IPS DF 4.7 (cell line): ENCODE measurements at regions not wholly inside any gene's neighbourhood (a gene's known extent, or its start where the extent isn't known, plus 50 kb on each side); places are given as distances from the start of the nearest gene placed in this dataset.
"Not testable (repeated sequence)": the region's sequence is repeated elsewhere in the genome, so short reads cannot be mapped to it uniquely, and the experiment has no call there.

Experiments
- DNase-seq: peaks from one replicate; pipeline ENCODE4 v3.0.0-alpha.2; 2013; ENCODE audit warnings: low spot score; ENCODE audit errors: extremely low read depth

GRCh38 chr9:26789959-26790358 is 102.6 kb downstream of the CAAP1 start:
- DNase-seq, result no peak

GRCh38 chr9:26786564-26786963 is 106.0 kb downstream of the CAAP1 start:
- no peak for DNase-seq

GRCh38 chr9:26782899-26783298 is 109.7 kb downstream of the CAAP1 start:
- no peak for DNase-seq

- DNase-seq, result no peak
Observed at GRCh38 chr9:26781906-26782305, 110.7 kb downstream of the CAAP1 start.

- DNase-seq, result not testable (repeated sequence)
Observed at GRCh38 chr9:26780307-26780706, 112.3 kb downstream of the CAAP1 start.

- no peak for DNase-seq
Observed at GRCh38 chr9:26779062-26779461, 113.5 kb downstream of the CAAP1 start.

GRCh38 chr9:26775391-26775790 is 117.2 kb downstream of the CAAP1 start:
- no peak for DNase-seq

GRCh38 chr9:26773056-26773455 is 119.5 kb downstream of the CAAP1 start:
- no peak for DNase-seq

- no peak for DNase-seq
Observed at GRCh38 chr9:26770821-26771220, 121.8 kb downstream of the CAAP1 start.

- DNase-seq, result no peak
Observed at GRCh38 chr9:26768145-26768544, 124.5 kb downstream of the CAAP1 start.

- DNase-seq, result no peak
Observed at GRCh38 chr9:26760675-26761074, 131.9 kb downstream of the CAAP1 start.

GRCh38 chr9:26758655-26759054 is 133.9 kb downstream of the CAAP1 start:
- DNase-seq, result no peak

GRCh38 chr9:26756881-26757280 is 135.7 kb downstream of the CAAP1 start:
- no peak for DNase-seq

GRCh38 chr9:26755476-26755875 is 137.1 kb downstream of the CAAP1 start:
- DNase-seq, result no peak

- no peak for DNase-seq
Observed at GRCh38 chr9:26754509-26755164, 138.0 kb downstream of the CAAP1 start.

- DNase-seq, result no peak
Observed at GRCh38 chr9:26753971-26754370, 138.6 kb downstream of the CAAP1 start.

- DNase-seq, result no peak
Observed at GRCh38 chr9:26750162-26750561, 142.4 kb downstream of the CAAP1 start.

- no peak for DNase-seq
Observed at GRCh38 chr9:26748449-26749058, 144.0 kb downstream of the CAAP1 start.

GRCh38 chr9:26747611-26748010 is 145.0 kb downstream of the CAAP1 start:
- no peak for DNase-seq

GRCh38 chr9:26746357-26747072 is 146.1 kb downstream of the CAAP1 start:
- peak; percentile 87 for DNase-seq

- no peak for DNase-seq
Observed at GRCh38 chr9:26745111-26745510, 147.5 kb downstream of the CAAP1 start.

GRCh38 chr9:26744191-26744965 is 148.2 kb downstream of the CAAP1 start:
- no peak for DNase-seq
